Vagina (tissue), 2 donors: ENCODE measurements at regions not wholly inside any gene's neighbourhood (a gene's known extent, or its start where the extent isn't known, plus 50 kb on each side); places are given as distances from the start of the nearest gene placed in this dataset.

ENCODE experiments used
- POLR2A ChIP-seq, 2 donors: fragments of 450-650 bp; IDR thresholded peaks; one replicate each; pipeline ENCODE4 v1.6.1; 2017; ENCODE audit warnings: antibody characterized with exemption in 2 of 2, mild to moderate bottlenecking in 2 of 2, moderate library complexity in 2 of 2
- POLR2AphosphoS5 ChIP-seq, 2 donors: sonication (generic); formaldehyde crosslinking; IDR thresholded peaks; one replicate each; pipeline ENCODE4 v1.9.0; 2017; ENCODE audit warnings: antibody characterized with exemption in 2 of 2, mild to moderate bottlenecking in 2 of 2, low read depth in 1 of 2; ENCODE audit not compliant: insufficient read depth in 1 of 2
- TF ChIP-seq, protein P1 (sequence below), 3 experiments: fragments of 450-650 bp in 2 of 3; fragments of 200-600 bp in 1 of 3; sonication (generic) in 1 of 3; IDR thresholded peaks; one replicate each; pipeline ENCODE4 v1.5.1; 2017 to 2019; ENCODE audit warnings: antibody characterized with exemption in 3 of 3, mild to moderate bottlenecking in 2 of 3, moderate library complexity in 2 of 3

DNA sequence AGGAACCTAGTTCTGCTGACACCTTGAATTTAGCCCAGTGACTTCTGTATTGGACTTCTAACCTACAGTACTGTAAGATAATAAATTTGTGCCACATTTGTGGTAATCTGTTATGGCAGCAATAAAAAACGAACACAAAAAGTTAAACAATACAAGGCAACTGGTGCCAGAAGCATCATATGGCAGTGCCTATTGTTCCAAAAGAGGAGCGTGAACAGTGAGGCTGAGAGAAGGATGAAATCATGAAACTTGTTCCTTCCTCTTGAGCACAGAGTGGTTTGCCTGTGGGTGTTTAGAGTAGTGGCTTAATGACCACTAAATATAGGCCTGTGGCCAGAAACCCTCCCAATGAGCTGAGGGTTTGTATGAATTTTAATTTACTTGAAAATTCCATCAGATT, 69.7 kb upstream of the PGRMC2 start:
- no peak for TF ChIP-seq POLR2A (IDR thresholded peaks at IDR 0.05)
- no peak for TF ChIP-seq POLR2AphosphoS5 (IDR thresholded peaks at IDR 0.05; ENCODE audit: insufficient read depth in 1 of 2, low read depth in 1 of 2)
- TF ChIP-seq, protein P1, sequence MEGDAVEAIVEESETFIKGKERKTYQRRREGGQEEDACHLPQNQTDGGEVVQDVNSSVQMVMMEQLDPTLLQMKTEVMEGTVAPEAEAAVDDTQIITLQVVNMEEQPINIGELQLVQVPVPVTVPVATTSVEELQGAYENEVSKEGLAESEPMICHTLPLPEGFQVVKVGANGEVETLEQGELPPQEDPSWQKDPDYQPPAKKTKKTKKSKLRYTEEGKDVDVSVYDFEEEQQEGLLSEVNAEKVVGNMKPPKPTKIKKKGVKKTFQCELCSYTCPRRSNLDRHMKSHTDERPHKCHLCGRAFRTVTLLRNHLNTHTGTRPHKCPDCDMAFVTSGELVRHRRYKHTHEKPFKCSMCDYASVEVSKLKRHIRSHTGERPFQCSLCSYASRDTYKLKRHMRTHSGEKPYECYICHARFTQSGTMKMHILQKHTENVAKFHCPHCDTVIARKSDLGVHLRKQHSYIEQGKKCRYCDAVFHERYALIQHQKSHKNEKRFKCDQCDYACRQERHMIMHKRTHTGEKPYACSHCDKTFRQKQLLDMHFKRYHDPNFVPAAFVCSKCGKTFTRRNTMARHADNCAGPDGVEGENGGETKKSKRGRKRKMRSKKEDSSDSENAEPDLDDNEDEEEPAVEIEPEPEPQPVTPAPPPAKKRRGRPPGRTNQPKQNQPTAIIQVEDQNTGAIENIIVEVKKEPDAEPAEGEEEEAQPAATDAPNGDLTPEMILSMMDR (IDR thresholded peaks at IDR 0.05), result no peak
